Erythroblast (primary cell): ENCODE measurements at regions not wholly inside any gene's neighbourhood (a gene's known extent, or its start where the extent isn't known, plus 50 kb on each side); places are given as distances from the start of the nearest gene placed in this dataset.

Experiments used
- GATA1 ChIP-seq: IDR thresholded peaks from 2 replicates; pipeline ENCODE4 v1.6.1; 2011; ENCODE audit warnings: low read depth, mild to moderate bottlenecking, control low read depth, low read length, moderate library complexity
- POLR2A ChIP-seq: IDR thresholded peaks from 2 replicates; pipeline ENCODE4 v1.6.1; 2011; ENCODE audit warnings: mild to moderate bottlenecking, low read length

DNA sequence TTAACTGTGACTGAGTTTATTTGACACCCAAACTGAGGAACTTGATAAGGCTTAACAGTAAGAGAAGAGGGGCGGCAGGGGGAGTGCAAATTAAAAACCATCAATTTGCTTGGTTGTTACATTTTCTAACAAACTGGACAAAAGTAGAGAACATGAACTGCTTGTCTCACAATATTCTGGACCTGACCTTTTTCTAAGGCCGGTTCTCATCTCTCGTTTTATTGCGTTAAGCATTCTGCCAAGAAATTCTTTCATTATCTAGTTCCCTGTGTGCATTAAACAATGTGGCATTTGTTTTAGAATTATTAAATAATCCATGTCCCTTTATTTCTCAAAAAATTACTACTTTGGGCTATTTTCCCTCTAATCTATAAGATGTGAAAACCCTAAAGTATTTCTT is 565.2 kb upstream of the PKDCC start:
- no peak for TF ChIP-seq POLR2A
- no peak for TF ChIP-seq GATA1
